ENCODE measurements at regions not wholly inside any gene's neighbourhood (a gene's known extent, or its start where the extent isn't known, plus 50 kb on each side); places are given as distances from the start of the nearest gene placed in this dataset.

GRCh38 chr5:40041452-40041851 lies 616.7 kb upstream of the DAB2 start:
- CTCF ChIA-PET: interaction anchor here (0.5 kb wide), 1 partner anchor 1254 kb away, joined by 3 read pairs; no protein-coding TSS in a partner anchor
- POLR2A ChIA-PET: no interaction called here
- no peak for TF ChIP-seq TARDBP (IDR thresholded peaks at IDR 0.05)
- no peak for TF ChIP-seq SP1 (IDR thresholded peaks at IDR 0.05)
- TF ChIP-seq CTBP1 (IDR thresholded peaks at IDR 0.05; ENCODE audit: borderline replicate concordance): no peak
- TF ChIP-seq NFRKB (IDR thresholded peaks at IDR 0.05): no peak
- no peak for TF ChIP-seq FOXK2 (IDR thresholded peaks at IDR 0.05)
- TF ChIP-seq L3MBTL2 (conservative IDR thresholded peaks at IDR 0.05): no peak
- TF ChIP-seq BHLHE40 (IDR thresholded peaks at IDR 0.05; ENCODE audit: borderline replicate concordance): no peak
- TF ChIP-seq ZNF384 (IDR thresholded peaks at IDR 0.05): no peak
- no peak for TF ChIP-seq ARNT (IDR thresholded peaks at IDR 0.05)
- TF ChIP-seq ELF4 (IDR thresholded peaks at IDR 0.05): no peak
- DNase-seq (ENCODE audit: extremely low spot score): no peak

- POLR2A ChIA-PET: no interaction called here
- no peak for TF ChIP-seq NFRKB (IDR thresholded peaks at IDR 0.05)
- TF ChIP-seq FOXA1 (IDR thresholded peaks at IDR 0.05): no peak
- no peak for TF ChIP-seq TARDBP (IDR thresholded peaks at IDR 0.05)
- no peak for TF ChIP-seq ZNF384 (IDR thresholded peaks at IDR 0.05)
- DNase-seq (ENCODE audit: extremely low spot score): no peak
- CTCF ChIA-PET: no interaction called here
Measured at GRCh38 chr5:40037713-40038112, 612.9 kb upstream of the DAB2 start.

GRCh38 chr5:40034441-40034840 lies 609.7 kb upstream of the DAB2 start:
- CTCF ChIA-PET: no interaction called here

GRCh38 chr5:40033411-40033810 lies 608.6 kb upstream of the DAB2 start:
- TF ChIP-seq PKNOX1 (IDR thresholded peaks at IDR 0.05) (no peak), LEF1 (IDR thresholded peaks at IDR 0.05; ENCODE audit: borderline replicate concordance) (no peak), SP1 (IDR thresholded peaks at IDR 0.05) (no peak), NFRKB (IDR thresholded peaks at IDR 0.05) (no peak), FOXK2 (IDR thresholded peaks at IDR 0.05) (no peak), CTBP1 (IDR thresholded peaks at IDR 0.05; ENCODE audit: borderline replicate concordance) (no peak), ARNT (IDR thresholded peaks at IDR 0.05) (no peak), TARDBP (IDR thresholded peaks at IDR 0.05) (no peak)
- DNase-seq (ENCODE audit: extremely low spot score): no peak
- POLR2A ChIA-PET: no interaction called here
- CTCF ChIA-PET: no interaction called here

More at GRCh38 chr5:40034441-40034840, 609.7 kb upstream of the DAB2 start:
- DNase-seq (ENCODE audit: extremely low spot score): no peak
- POLR2A ChIA-PET: no interaction called here
- TF ChIP-seq LEF1 (IDR thresholded peaks at IDR 0.05; ENCODE audit: borderline replicate concordance) (no peak), FOXM1 (IDR thresholded peaks at IDR 0.05; ENCODE audit: borderline replicate concordance) (no peak), CTBP1 (IDR thresholded peaks at IDR 0.05; ENCODE audit: borderline replicate concordance) (no peak), SUZ12 (IDR thresholded peaks at IDR 0.05) (no peak), L3MBTL2 (conservative IDR thresholded peaks at IDR 0.05) (no peak), NFRKB (IDR thresholded peaks at IDR 0.05) (no peak), HDGF (IDR thresholded peaks at IDR 0.05; ENCODE audit: borderline replicate concordance) (no peak), ARNT (IDR thresholded peaks at IDR 0.05) (no peak), FOXK2 (IDR thresholded peaks at IDR 0.05) (no peak), ZNF384 (IDR thresholded peaks at IDR 0.05) (no peak)

GRCh38 chr5:40033009-40033408 lies 608.2 kb upstream of the DAB2 start:
- TF ChIP-seq ELF4 (IDR thresholded peaks at IDR 0.05): no peak
- no peak for TF ChIP-seq NFRKB (IDR thresholded peaks at IDR 0.05)
- no peak for TF ChIP-seq FOXK2 (IDR thresholded peaks at IDR 0.05)
- no peak for TF ChIP-seq PKNOX1 (IDR thresholded peaks at IDR 0.05)
- no peak for TF ChIP-seq ZNF384 (IDR thresholded peaks at IDR 0.05)
- TF ChIP-seq FOXM1 (IDR thresholded peaks at IDR 0.05; ENCODE audit: borderline replicate concordance): no peak
- TF ChIP-seq FOXA1 (IDR thresholded peaks at IDR 0.05): no peak
- TF ChIP-seq SUZ12 (IDR thresholded peaks at IDR 0.05): no peak
- TF ChIP-seq CTBP1 (IDR thresholded peaks at IDR 0.05; ENCODE audit: borderline replicate concordance): no peak
- no peak for TF ChIP-seq BHLHE40 (IDR thresholded peaks at IDR 0.05; ENCODE audit: borderline replicate concordance)
- no peak for TF ChIP-seq TARDBP (IDR thresholded peaks at IDR 0.05)
- no peak for TF ChIP-seq HDGF (IDR thresholded peaks at IDR 0.05; ENCODE audit: borderline replicate concordance)
- TF ChIP-seq LEF1 (IDR thresholded peaks at IDR 0.05; ENCODE audit: borderline replicate concordance): no peak
- no peak for TF ChIP-seq SP1 (IDR thresholded peaks at IDR 0.05)
- no peak for TF ChIP-seq ARNT (IDR thresholded peaks at IDR 0.05)
- no peak for TF ChIP-seq L3MBTL2 (conservative IDR thresholded peaks at IDR 0.05)
- no peak for DNase-seq (ENCODE audit: extremely low spot score)
- ChIA-PET CTCF (no interaction called here), POLR2A (no interaction called here)

- CTCF ChIA-PET: no interaction called here
- POLR2A ChIA-PET: no interaction called here
- no peak for DNase-seq (ENCODE audit: extremely low spot score)
- TF ChIP-seq SP1 (IDR thresholded peaks at IDR 0.05): no peak
- TF ChIP-seq FOXA1 (IDR thresholded peaks at IDR 0.05): no peak
Measured at GRCh38 chr5:40030661-40031060, 605.9 kb upstream of the DAB2 start.

- CTCF ChIA-PET: interaction anchor here (0.6 kb wide), 1 partner anchor 913 kb away, joined by 8 read pairs; no protein-coding TSS in a partner anchor
- POLR2A ChIA-PET: no interaction called here
- TF ChIP-seq LEF1 (IDR thresholded peaks at IDR 0.05; ENCODE audit: borderline replicate concordance) (no peak), NFRKB (IDR thresholded peaks at IDR 0.05) (no peak), SP1 (IDR thresholded peaks at IDR 0.05) (no peak), FOXM1 (IDR thresholded peaks at IDR 0.05; ENCODE audit: borderline replicate concordance) (no peak)
- no peak for DNase-seq (ENCODE audit: extremely low spot score)
Measured at GRCh38 chr5:40029711-40030495, 605.1 kb upstream of the DAB2 start.
